SK-N-SH treated with all-trans-retinoic acid at 6 μM for 48 hours (cell line): ENCODE measurements at regions not wholly inside any gene's neighbourhood (a gene's known extent, or its start where the extent isn't known, plus 50 kb on each side); places are given as distances from the start of the nearest gene placed in this dataset.

Source experiments
- ATAC-seq: fragments of 200-7000 bp; cut with Tn5 transposase; 3 replicates; pipeline ENCODE4 v1.9.1; 2020; ENCODE audit warnings: mild to moderate bottlenecking, moderate library complexity
- ARNTL ChIP-seq: fragments of 450-650 bp; formaldehyde crosslinking; IDR thresholded peaks from 2 replicates; pipeline ENCODE4 v1.5.0; 2020; ENCODE audit warnings: low read depth, mild to moderate bottlenecking, moderate library complexity, borderline replicate concordance
- CSDC2 ChIP-seq: fragments of 250-450 bp; sonication (Bioruptor Pico); IDR thresholded peaks from 2 replicates; pipeline ENCODE4 v1.5.0; 2020; ENCODE audit warnings: mild to moderate bottlenecking, moderate library complexity
- GLIS3 ChIP-seq: fragments of 250-450 bp; sonication (Bioruptor Pico); IDR thresholded peaks from 2 replicates; pipeline ENCODE4 v1.5.0; 2020; ENCODE audit warnings: mild to moderate bottlenecking, moderate library complexity
- ISL1 ChIP-seq: fragments of 250-450 bp; sonication (Bioruptor Pico); IDR thresholded peaks from 2 replicates; pipeline ENCODE4 v2.1.2; 2022; ENCODE audit warnings: mild to moderate bottlenecking, moderate library complexity
- OSR1 ChIP-seq: fragments of 250-450 bp; sonication (Bioruptor Pico); IDR thresholded peaks from 2 replicates; pipeline ENCODE4 v1.8.0; 2022; ENCODE audit warnings: moderate library complexity, mild to moderate bottlenecking, inconsistent platforms
- PPARA ChIP-seq: fragments of 250-450 bp; sonication (Bioruptor Pico); IDR thresholded peaks from 2 replicates; pipeline ENCODE4 v1.5.0; 2020; ENCODE audit warnings: mild to moderate bottlenecking, borderline replicate concordance
- RARB ChIP-seq: fragments of 250-450 bp; sonication (Bioruptor Pico); IDR thresholded peaks from 2 replicates; pipeline ENCODE4 v1.8.0; 2021; ENCODE audit warnings: mild to moderate bottlenecking, moderate library complexity
- SNAI2 ChIP-seq: fragments of 250-450 bp; sonication (Bioruptor Pico); IDR thresholded peaks from 2 replicates; pipeline ENCODE4 v1.5.0; 2020; ENCODE audit warnings: mild to moderate bottlenecking, moderate library complexity
- TCF4 ChIP-seq: fragments of 250-450 bp; sonication (Bioruptor Pico); IDR thresholded peaks from 2 replicates; pipeline ENCODE4 v1.8.0; 2021; ENCODE audit warnings: mild to moderate bottlenecking, moderate library complexity, borderline replicate concordance
- TOX ChIP-seq: fragments of 250-450 bp; sonication (Bioruptor Pico); IDR thresholded peaks from 2 replicates; pipeline ENCODE4 v1.8.0; 2021; ENCODE audit warnings: mild to moderate bottlenecking, moderate library complexity, borderline replicate concordance
- ZC3H10 ChIP-seq: fragments of 250-450 bp; sonication (Bioruptor Pico); IDR thresholded peaks from 2 replicates; pipeline ENCODE4 v1.5.1; 2021; ENCODE audit warnings: mild to moderate bottlenecking, moderate library complexity
- ZFP30 ChIP-seq: fragments of 450-650 bp; formaldehyde crosslinking; IDR thresholded peaks from 2 replicates; pipeline ENCODE4 v1.5.0; 2022; ENCODE audit warnings: mild to moderate bottlenecking, moderate library complexity
- ZNF565 ChIP-seq: fragments of 450-650 bp; formaldehyde crosslinking; conservative IDR thresholded peaks from 2 replicates; pipeline ENCODE4 v1.5.0; 2020; ENCODE audit warnings: low read depth, mild to moderate bottlenecking, moderate library complexity
- ZNF70 ChIP-seq: fragments of 450-650 bp; formaldehyde crosslinking; IDR thresholded peaks from 2 replicates; pipeline ENCODE4 v1.5.0; 2020; ENCODE audit warnings: mild to moderate bottlenecking, moderate library complexity
- TF ChIP-seq, protein P1 (sequence below): fragments of 250-450 bp; sonication (Bioruptor Pico); IDR thresholded peaks from 2 replicates; pipeline ENCODE4 v1.8.0; 2020; ENCODE audit warnings: mild to moderate bottlenecking, moderate library complexity, borderline replicate concordance
- TF ChIP-seq, protein P2 (sequence below): fragments of 250-450 bp; sonication (Bioruptor Pico); IDR thresholded peaks from 2 replicates; pipeline ENCODE4 v1.8.0; 2021; ENCODE audit warnings: low read depth, mild to moderate bottlenecking, moderate library complexity, borderline replicate concordance
- TF ChIP-seq, protein P3 (sequence below): fragments of 250-450 bp; sonication (Bioruptor Pico); IDR thresholded peaks from 2 replicates; pipeline ENCODE4 v1.5.1; 2021; ENCODE audit warnings: mild to moderate bottlenecking, moderate library complexity
- TF ChIP-seq, protein P4 (sequence below): fragments of 250-450 bp; sonication (Bioruptor Pico); IDR thresholded peaks from 2 replicates; pipeline ENCODE4 v1.5.1; 2020; ENCODE audit warnings: low read depth, mild to moderate bottlenecking, moderate library complexity
- TF ChIP-seq, protein P5 (sequence below): fragments of 250-450 bp; sonication (Bioruptor Pico); IDR thresholded peaks from 2 replicates; pipeline ENCODE4 v1.5.0; 2020; ENCODE audit warnings: mild to moderate bottlenecking, moderate library complexity

DNA sequence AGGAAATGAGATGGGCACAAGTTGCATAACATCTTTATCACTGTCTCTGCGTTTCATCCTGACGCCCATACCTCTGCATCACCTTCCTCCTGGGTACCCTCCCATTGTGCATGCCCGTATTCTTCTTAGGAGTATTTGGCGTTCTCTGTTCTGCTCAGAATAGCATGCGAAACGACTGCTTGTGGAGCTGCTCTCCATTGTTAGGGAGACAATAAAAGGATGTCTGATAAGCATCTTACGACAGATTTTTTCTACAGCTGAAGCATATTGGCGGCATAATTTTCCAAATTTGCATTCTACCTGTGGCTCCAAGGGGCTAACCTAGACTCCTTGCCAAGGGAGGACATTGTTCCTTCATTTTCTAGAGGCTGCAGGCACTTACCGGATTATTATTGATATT, 118.6 kb downstream of the EDN1 start:
- TF ChIP-seq ZNF70 (no peak), ZNF565 (CRISPR knock-in tag) (no peak), SNAI2 (CRISPR knock-in tag) (no peak), ISL1 (CRISPR knock-in tag) (no peak), ARNTL (CRISPR knock-in tag) (no peak), GLIS3 (no peak), TCF4 (CRISPR knock-in tag) (no peak), ZFP30 (CRISPR knock-in tag) (no peak), RARB (no peak)
- TF ChIP-seq, protein P1, sequence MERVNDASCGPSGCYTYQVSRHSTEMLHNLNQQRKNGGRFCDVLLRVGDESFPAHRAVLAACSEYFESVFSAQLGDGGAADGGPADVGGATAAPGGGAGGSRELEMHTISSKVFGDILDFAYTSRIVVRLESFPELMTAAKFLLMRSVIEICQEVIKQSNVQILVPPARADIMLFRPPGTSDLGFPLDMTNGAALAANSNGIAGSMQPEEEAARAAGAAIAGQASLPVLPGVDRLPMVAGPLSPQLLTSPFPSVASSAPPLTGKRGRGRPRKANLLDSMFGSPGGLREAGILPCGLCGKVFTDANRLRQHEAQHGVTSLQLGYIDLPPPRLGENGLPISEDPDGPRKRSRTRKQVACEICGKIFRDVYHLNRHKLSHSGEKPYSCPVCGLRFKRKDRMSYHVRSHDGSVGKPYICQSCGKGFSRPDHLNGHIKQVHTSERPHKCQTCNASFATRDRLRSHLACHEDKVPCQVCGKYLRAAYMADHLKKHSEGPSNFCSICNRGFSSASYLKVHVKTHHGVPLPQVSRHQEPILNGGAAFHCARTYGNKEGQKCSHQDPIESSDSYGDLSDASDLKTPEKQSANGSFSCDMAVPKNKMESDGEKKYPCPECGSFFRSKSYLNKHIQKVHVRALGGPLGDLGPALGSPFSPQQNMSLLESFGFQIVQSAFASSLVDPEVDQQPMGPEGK (CRISPR knock-in tag): no peak
- TF ChIP-seq, protein P2, sequence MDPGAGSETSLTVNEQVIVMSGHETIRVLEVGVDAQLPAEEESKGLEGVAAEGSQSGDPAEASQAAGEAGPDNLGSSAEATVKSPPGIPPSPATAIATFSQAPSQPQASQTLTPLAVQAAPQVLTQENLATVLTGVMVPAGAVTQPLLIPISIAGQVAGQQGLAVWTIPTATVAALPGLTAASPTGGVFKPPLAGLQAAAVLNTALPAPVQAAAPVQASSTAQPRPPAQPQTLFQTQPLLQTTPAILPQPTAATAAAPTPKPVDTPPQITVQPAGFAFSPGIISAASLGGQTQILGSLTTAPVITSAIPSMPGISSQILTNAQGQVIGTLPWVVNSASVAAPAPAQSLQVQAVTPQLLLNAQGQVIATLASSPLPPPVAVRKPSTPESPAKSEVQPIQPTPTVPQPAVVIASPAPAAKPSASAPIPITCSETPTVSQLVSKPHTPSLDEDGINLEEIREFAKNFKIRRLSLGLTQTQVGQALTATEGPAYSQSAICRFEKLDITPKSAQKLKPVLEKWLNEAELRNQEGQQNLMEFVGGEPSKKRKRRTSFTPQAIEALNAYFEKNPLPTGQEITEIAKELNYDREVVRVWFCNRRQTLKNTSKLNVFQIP (CRISPR knock-in tag): no peak
- TF ChIP-seq, protein P3, sequence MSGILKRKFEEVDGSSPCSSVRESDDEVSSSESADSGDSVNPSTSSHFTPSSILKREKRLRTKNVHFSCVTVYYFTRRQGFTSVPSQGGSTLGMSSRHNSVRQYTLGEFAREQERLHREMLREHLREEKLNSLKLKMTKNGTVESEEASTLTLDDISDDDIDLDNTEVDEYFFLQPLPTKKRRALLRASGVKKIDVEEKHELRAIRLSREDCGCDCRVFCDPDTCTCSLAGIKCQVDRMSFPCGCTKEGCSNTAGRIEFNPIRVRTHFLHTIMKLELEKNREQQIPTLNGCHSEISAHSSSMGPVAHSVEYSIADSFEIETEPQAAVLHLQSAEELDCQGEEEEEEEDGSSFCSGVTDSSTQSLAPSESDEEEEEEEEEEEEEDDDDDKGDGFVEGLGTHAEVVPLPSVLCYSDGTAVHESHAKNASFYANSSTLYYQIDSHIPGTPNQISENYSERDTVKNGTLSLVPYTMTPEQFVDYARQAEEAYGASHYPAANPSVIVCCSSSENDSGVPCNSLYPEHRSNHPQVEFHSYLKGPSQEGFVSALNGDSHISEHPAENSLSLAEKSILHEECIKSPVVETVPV (CRISPR knock-in tag): no peak
- TF ChIP-seq, all 23 proteins: peak for 0
- no peak for ATAC-seq

- ATAC-seq: no peak
- no peak for TF ChIP-seq CSDC2
- TF ChIP-seq, protein P4, sequence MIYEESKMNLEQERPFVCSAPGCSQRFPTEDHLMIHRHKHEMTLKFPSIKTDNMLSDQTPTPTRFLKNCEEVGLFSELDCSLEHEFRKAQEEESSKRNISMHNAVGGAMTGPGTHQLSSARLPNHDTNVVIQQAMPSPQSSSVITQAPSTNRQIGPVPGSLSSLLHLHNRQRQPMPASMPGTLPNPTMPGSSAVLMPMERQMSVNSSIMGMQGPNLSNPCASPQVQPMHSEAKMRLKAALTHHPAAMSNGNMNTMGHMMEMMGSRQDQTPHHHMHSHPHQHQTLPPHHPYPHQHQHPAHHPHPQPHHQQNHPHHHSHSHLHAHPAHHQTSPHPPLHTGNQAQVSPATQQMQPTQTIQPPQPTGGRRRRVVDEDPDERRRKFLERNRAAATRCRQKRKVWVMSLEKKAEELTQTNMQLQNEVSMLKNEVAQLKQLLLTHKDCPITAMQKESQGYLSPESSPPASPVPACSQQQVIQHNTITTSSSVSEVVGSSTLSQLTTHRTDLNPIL (CRISPR knock-in tag): no peak
- no peak for TF ChIP-seq TCF4 (CRISPR knock-in tag)
- TF ChIP-seq, protein P5, sequence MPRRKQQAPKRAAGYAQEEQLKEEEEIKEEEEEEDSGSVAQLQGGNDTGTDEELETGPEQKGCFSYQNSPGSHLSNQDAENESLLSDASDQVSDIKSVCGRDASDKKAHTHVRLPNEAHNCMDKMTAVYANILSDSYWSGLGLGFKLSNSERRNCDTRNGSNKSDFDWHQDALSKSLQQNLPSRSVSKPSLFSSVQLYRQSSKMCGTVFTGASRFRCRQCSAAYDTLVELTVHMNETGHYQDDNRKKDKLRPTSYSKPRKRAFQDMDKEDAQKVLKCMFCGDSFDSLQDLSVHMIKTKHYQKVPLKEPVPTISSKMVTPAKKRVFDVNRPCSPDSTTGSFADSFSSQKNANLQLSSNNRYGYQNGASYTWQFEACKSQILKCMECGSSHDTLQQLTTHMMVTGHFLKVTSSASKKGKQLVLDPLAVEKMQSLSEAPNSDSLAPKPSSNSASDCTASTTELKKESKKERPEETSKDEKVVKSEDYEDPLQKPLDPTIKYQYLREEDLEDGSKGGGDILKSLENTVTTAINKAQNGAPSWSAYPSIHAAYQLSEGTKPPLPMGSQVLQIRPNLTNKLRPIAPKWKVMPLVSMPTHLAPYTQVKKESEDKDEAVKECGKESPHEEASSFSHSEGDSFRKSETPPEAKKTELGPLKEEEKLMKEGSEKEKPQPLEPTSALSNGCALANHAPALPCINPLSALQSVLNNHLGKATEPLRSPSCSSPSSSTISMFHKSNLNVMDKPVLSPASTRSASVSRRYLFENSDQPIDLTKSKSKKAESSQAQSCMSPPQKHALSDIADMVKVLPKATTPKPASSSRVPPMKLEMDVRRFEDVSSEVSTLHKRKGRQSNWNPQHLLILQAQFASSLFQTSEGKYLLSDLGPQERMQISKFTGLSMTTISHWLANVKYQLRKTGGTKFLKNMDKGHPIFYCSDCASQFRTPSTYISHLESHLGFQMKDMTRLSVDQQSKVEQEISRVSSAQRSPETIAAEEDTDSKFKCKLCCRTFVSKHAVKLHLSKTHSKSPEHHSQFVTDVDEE: no peak
- no peak for TF ChIP-seq ZC3H10 (CRISPR knock-in tag)
- TF ChIP-seq SNAI2 (CRISPR knock-in tag): no peak
- no peak for TF ChIP-seq TOX (CRISPR knock-in tag)
- TF ChIP-seq ISL1 (CRISPR knock-in tag): no peak
- TF ChIP-seq ZFP30 (CRISPR knock-in tag): no peak
- no peak for TF ChIP-seq PPARA (CRISPR knock-in tag)
- TF ChIP-seq, protein P2 (CRISPR knock-in tag): no peak
- TF ChIP-seq, all 23 proteins: peak for 0
Measured at GRCh38 chr6:12410946-12411345, 120.8 kb downstream of the EDN1 start.

- TF ChIP-seq GLIS3 (no peak), SNAI2 (CRISPR knock-in tag) (no peak), ZNF565 (CRISPR knock-in tag) (no peak), ZNF70 (no peak), OSR1 (CRISPR knock-in tag) (no peak), PPARA (CRISPR knock-in tag) (no peak), TOX (CRISPR knock-in tag) (no peak)
- TF ChIP-seq, protein P3 (CRISPR knock-in tag): no peak
- no peak for ATAC-seq
Measured at GRCh38 chr6:12414096-12414675, 124.0 kb downstream of the EDN1 start.
